RWPE2 (cell line): ENCODE measurements at regions not wholly inside any gene's neighbourhood (a gene's known extent, or its start where the extent isn't known, plus 50 kb on each side); places are given as distances from the start of the nearest gene placed in this dataset.

Experiments used
- ATAC-seq: fragments of 200-7000 bp; cut with Tn5 transposase; 3 replicates; pipeline ENCODE4 v1.9.1; 2021; ENCODE audit warnings: low read depth
- DNase-seq: peaks from one replicate; pipeline ENCODE4 v3.0.0-alpha.2; 2020; ENCODE audit warnings: low spot score
- H3K27ac ChIP-seq: fragments of 450-650 bp; 2 replicates; pipeline ENCODE4 v1.5.1; 2017; ENCODE audit warnings: mild to moderate bottlenecking; ENCODE audit not compliant: poor library complexity, severe bottlenecking
- H3K27me3 ChIP-seq: fragments of 250-450 bp; sonication (Bioruptor Pico); 2 replicates; pipeline ENCODE4 v1.5.1; 2021; ENCODE audit warnings: mild to moderate bottlenecking, moderate library complexity; ENCODE audit not compliant: insufficient read depth, poor library complexity, severe bottlenecking
- H3K36me3 ChIP-seq: fragments of 250-450 bp; sonication (Bioruptor Pico); 2 replicates; pipeline ENCODE4 v1.5.1; 2020; ENCODE audit warnings: low read depth, mild to moderate bottlenecking, moderate library complexity
- H3K4me1 ChIP-seq: fragments of 250-450 bp; sonication (Bioruptor Pico); 2 replicates; pipeline ENCODE4 v1.5.1; 2021; ENCODE audit warnings: mild to moderate bottlenecking, moderate library complexity; ENCODE audit not compliant: insufficient read depth, poor library complexity, severe bottlenecking
- H3K4me3 ChIP-seq: fragments of 250-450 bp; sonication (Bioruptor Pico); 2 replicates; pipeline ENCODE4 v1.5.1; 2021; ENCODE audit warnings: mild to moderate bottlenecking, moderate library complexity; ENCODE audit not compliant: severe bottlenecking
- H3K9me3 ChIP-seq: fragments of 250-450 bp; sonication (Bioruptor Pico); 2 replicates; pipeline ENCODE4 v1.5.1; 2021; ENCODE audit warnings: mild to moderate bottlenecking, moderate library complexity; ENCODE audit not compliant: severe bottlenecking
- TF ChIP-seq, protein P1 (sequence below): fragments of 450-650 bp; IDR thresholded peaks from one replicate; pipeline ENCODE4 v1.5.1; 2017; ENCODE audit warnings: mild to moderate bottlenecking, moderate library complexity; ENCODE audit not compliant: poor library complexity, severe bottlenecking

DNA sequence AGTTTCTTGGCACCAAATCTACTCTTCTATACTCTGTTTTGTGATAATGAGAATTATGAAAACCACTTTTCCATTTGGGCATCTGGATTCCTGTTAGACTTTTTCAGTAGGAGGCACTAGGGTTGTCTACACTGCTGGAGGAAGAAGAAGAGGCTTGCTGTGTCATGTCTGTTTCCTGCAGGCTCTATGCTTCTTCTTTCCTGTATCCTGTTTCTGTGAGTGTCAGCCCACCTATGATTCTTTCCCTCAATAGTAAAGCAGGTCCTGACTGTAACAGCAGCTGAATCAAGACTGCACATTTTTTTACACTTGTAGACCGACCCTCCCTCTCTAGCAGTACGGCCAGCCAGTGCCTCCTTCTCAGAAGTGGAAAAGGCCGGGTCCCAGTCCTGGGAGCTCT is 603.9 kb downstream of the HDGFL1 start:
- H3K27ac ChIP-seq, result peak overlapping the region; percentile 75
- DNase-seq (no peak), ATAC-seq (no peak)
- no peak overlapping the region for H3K4me3 ChIP-seq
- no peaks in the 10 kb centered on the region for H3K27me3 ChIP-seq
- H3K9me3 ChIP-seq, result no peaks in the 10 kb centered on the region
- peaks cover 27% of the 10 kb centered on the region for H3K4me1 ChIP-seq
- no peaks in the 10 kb centered on the region for H3K36me3 ChIP-seq
- TF ChIP-seq, protein P1, sequence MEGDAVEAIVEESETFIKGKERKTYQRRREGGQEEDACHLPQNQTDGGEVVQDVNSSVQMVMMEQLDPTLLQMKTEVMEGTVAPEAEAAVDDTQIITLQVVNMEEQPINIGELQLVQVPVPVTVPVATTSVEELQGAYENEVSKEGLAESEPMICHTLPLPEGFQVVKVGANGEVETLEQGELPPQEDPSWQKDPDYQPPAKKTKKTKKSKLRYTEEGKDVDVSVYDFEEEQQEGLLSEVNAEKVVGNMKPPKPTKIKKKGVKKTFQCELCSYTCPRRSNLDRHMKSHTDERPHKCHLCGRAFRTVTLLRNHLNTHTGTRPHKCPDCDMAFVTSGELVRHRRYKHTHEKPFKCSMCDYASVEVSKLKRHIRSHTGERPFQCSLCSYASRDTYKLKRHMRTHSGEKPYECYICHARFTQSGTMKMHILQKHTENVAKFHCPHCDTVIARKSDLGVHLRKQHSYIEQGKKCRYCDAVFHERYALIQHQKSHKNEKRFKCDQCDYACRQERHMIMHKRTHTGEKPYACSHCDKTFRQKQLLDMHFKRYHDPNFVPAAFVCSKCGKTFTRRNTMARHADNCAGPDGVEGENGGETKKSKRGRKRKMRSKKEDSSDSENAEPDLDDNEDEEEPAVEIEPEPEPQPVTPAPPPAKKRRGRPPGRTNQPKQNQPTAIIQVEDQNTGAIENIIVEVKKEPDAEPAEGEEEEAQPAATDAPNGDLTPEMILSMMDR, result no peak

DNA sequence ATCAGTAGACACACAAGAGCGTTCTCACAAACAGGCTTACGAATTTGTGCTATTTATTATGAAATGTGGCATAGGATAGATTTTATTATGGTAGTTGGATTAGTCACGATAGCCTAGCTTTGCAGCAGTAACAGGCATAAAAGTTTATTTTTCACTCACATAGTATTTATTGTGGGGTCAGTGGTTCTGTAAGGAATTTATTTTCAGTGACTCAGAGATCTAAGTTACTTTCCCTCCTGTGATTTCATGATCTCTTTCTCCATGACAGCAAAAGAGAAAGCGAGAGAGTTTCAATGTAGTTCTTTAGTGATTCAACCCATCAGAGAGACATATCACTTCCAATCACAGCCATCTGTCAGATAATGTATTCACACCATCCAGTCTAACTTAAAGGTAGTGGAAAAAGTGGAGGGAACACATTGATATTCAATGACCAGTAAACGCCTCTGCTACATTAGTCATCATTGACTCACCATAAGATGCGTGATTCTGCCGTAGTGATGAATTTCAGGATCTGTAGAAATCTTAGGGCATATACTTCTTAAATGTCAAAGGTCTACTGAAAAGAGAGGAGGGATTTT is 605.5 kb downstream of the HDGFL1 start:
- TF ChIP-seq, protein P1, result no peak
- H3K9me3 ChIP-seq, result no peaks in the 10 kb centered on the region
- no peak overlapping the region for H3K4me3 ChIP-seq
- H3K27me3 ChIP-seq, result no peaks in the 10 kb centered on the region
- H3K4me1 ChIP-seq, result peaks cover 27% of the 10 kb centered on the region
- DNase-seq, result no peak
- peak overlapping the region; percentile 75 for H3K27ac ChIP-seq
- ATAC-seq, result peak; percentile 95
- no peaks in the 10 kb centered on the region for H3K36me3 ChIP-seq

DNA sequence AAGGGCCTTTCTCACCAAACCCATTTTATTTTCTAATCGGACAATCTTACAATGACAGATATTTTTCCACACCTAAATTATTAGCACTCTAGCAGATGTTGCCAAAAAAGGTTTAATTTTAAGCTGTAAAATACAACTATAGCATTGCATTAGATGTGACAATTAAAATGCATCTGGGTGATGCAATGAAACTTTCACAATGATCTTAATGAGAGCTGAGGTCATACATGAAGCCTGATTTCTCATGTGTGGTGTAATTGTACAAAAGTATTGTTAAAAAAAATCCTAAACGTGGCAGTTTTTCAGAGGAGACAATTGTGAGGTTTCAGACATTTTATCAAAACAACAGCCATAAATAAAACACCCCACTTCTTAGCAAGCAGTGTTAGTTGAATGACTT is 606.0 kb downstream of the HDGFL1 start:
- TF ChIP-seq, protein P1, result no peak
- no peak for DNase-seq
- Histone ChIP-seq H3K4me3 (no peak overlapping the region), H3K9me3 (no peaks in the 10 kb centered on the region), H3K27ac (peak overlapping the region; percentile 75), H3K4me1 (peaks cover 27% of the 10 kb centered on the region), H3K36me3 (no peaks in the 10 kb centered on the region), H3K27me3 (no peaks in the 10 kb centered on the region)
- no peak for ATAC-seq

DNA sequence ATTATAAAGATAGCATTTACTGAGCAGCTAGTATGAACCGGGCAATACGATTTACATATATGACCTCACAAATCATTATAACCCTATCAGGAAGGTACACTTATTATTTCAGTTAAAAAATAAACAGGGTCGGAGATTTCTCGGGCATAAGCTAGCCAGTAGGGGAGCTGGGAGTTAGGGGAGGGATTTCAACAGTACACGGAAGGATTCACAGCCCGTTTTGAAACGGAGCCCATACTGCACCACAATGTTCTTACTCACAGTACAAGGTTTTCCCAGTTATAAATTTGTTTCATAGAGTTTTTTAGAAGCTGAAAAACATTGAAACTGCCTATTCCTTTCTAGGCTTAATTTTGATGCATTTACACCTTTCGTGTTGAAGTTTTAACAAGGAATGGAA is 607.1 kb downstream of the HDGFL1 start:
- DNase-seq, result no peak
- Histone ChIP-seq H3K36me3 (no peaks in the 10 kb centered on the region), H3K4me3 (no peak overlapping the region), H3K27me3 (no peaks in the 10 kb centered on the region), H3K4me1 (peaks cover 27% of the 10 kb centered on the region), H3K27ac (no peak overlapping the region), H3K9me3 (no peaks in the 10 kb centered on the region)
- no peak for ATAC-seq
- TF ChIP-seq, protein P1, result no peak

DNA sequence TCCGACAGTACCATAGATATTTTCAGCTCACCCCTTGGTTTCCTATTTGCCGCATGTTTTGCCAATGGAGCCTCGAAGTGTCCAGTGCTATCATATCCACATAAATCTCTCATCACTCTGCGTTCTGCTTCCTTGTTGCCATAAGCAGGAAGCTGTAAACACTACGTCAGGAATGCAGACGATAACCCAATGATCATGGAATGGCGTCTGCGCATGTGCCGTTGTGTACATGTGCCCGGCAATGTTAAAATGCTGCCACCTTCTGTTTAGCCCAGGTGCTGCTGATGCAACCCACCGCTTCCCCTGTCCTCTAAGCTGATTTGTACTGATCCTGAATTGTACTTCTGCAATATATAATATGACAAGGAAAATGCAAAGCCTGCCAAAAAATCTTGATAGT is 607.5 kb downstream of the HDGFL1 start:
- Histone ChIP-seq H3K27ac (no peak overlapping the region), H3K9me3 (no peaks in the 10 kb centered on the region), H3K27me3 (no peaks in the 10 kb centered on the region), H3K36me3 (no peaks in the 10 kb centered on the region), H3K4me1 (peaks cover 27% of the 10 kb centered on the region), H3K4me3 (no peak overlapping the region)
- ATAC-seq (no peak), DNase-seq (no peak)
- TF ChIP-seq, protein P1, result no peak
